ENCODE measurements at regions not wholly inside any gene's neighbourhood (a gene's known extent, or its start where the extent isn't known, plus 50 kb on each side); places are given as distances from the start of the nearest gene placed in this dataset.
A peak's percentile ranks its signal among the peaks of the same experiment; 100 is the strongest.

DNA sequence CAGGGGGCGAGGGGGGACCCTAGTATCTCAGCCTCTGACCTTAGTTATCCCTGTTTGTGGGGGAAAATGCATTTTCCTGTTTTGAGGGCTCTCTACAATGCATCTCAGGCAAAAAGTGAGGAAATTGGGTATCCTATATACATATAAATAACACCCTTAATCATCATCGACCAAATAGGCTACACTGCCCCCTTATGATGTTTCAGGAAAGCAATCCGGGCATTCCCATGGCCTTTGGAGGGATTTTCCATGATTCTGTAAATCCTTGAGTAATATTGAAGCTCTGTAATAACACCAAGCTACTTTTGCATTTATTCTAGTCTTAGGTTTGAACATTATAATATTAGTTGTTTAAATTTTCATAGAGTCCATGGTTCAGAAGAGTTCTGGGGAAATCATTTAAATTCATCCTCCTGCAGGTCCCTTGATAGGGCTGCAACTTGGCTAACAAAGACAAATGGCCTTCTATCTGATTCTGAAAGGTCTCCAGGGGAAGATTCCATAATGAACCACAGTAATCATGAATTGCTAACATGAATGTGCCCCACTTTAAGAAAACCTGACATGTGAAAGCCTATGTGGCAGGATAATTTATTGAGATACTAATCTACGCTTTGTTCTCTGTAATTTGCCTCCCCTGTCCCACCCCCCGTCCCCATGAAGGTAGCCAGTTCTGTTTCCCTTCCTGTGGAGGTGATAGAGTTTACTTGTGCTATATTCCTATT is 91.5 kb upstream of the SCOC start:
- no peak overlapping the region for H3K4me3 ChIP-seq (ENCODE audit: low read length in 2 of 2)
- no peaks in the 10 kb centered on the region for H3K27me3 ChIP-seq (ENCODE audit: control insufficient read depth in 1 of 2, insufficient read depth in 2 of 2, low read length in 2 of 2)
- H3K27ac ChIP-seq (ENCODE audit: low read length), result no peak overlapping the region
- no peak overlapping the region for H3K9ac ChIP-seq (ENCODE audit: low read length in 2 of 2)
- H3K9me3 ChIP-seq (ENCODE audit: control insufficient read depth in 2 of 2, low read length in 2 of 2), result no peaks in the 10 kb centered on the region
- H3K4me1 ChIP-seq (ENCODE audit: control insufficient read depth, insufficient read depth, low read length), result no peaks in the 10 kb centered on the region
- no peaks in the 10 kb centered on the region for H3K36me3 ChIP-seq (ENCODE audit: control insufficient read depth in 2 of 2, insufficient read depth in 2 of 2, low read length in 2 of 2)

GRCh38 chr4:140277576-140277975 is 95.9 kb upstream of the SCOC start:
- Histone ChIP-seq H3K27me3 (ENCODE audit: control insufficient read depth in 1 of 2, insufficient read depth in 2 of 2, low read length in 2 of 2) (no peaks in the 10 kb centered on the region), H3K36me3 (ENCODE audit: control insufficient read depth in 2 of 2, insufficient read depth in 2 of 2, low read length in 2 of 2) (no peaks in the 10 kb centered on the region), H3K4me1 (ENCODE audit: control insufficient read depth, insufficient read depth, low read length) (no peaks in the 10 kb centered on the region), H3K9me3 (ENCODE audit: control insufficient read depth in 2 of 2, low read length in 2 of 2) (no peaks in the 10 kb centered on the region), H3K27ac (ENCODE audit: low read length) (no peak overlapping the region), H3K9ac (ENCODE audit: low read length in 2 of 2) (no peak overlapping the region), H3K4me3 (ENCODE audit: low read length in 2 of 2) (no peak overlapping the region)

- Histone ChIP-seq H3K4me1 (ENCODE audit: control insufficient read depth, insufficient read depth, low read length) (no peaks in the 10 kb centered on the region), H3K36me3 (ENCODE audit: control insufficient read depth in 2 of 2, insufficient read depth in 2 of 2, low read length in 2 of 2) (no peaks in the 10 kb centered on the region)
Observed at GRCh38 chr4:140271553-140271952, 101.9 kb upstream of the SCOC start.

DNA sequence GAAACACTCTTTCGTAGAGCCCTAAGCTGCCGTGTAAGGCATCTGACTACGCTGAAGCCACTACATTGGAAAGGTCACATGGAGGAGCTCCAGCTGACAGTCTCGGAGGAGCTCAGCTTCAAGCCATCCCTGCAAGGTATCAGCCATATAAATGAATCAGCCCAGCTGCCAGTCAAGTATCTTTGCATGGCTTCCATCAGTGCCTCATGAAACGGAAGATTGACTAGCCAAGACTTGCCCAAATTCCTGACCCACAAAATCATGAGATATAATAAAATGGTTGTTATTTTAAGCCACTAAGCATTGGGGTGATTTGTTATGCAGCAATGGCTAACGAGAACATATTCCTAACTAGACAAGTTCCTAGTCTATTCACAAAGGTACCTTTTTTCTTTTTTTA is 104.1 kb upstream of the SCOC start:
- Histone ChIP-seq H3K9ac (ENCODE audit: low read length in 2 of 2) (no peak overlapping the region), H3K36me3 (ENCODE audit: control insufficient read depth in 2 of 2, insufficient read depth in 2 of 2, low read length in 2 of 2) (no peaks in the 10 kb centered on the region), H3K27ac (ENCODE audit: low read length) (no peak overlapping the region), H3K4me1 (ENCODE audit: control insufficient read depth, insufficient read depth, low read length) (no peaks in the 10 kb centered on the region), H3K27me3 (ENCODE audit: control insufficient read depth in 1 of 2, insufficient read depth in 2 of 2, low read length in 2 of 2) (no peaks in the 10 kb centered on the region), H3K4me3 (ENCODE audit: low read length in 2 of 2) (no peak overlapping the region), H3K9me3 (ENCODE audit: control insufficient read depth in 2 of 2, low read length in 2 of 2) (no peaks in the 10 kb centered on the region)

More at GRCh38 chr4:140271553-140271952, 101.9 kb upstream of the SCOC start:
- Histone ChIP-seq H3K27ac (ENCODE audit: low read length) (no peak overlapping the region), H3K27me3 (ENCODE audit: control insufficient read depth in 1 of 2, insufficient read depth in 2 of 2, low read length in 2 of 2) (no peaks in the 10 kb centered on the region), H3K4me3 (ENCODE audit: low read length in 2 of 2) (no peak overlapping the region), H3K9ac (ENCODE audit: low read length in 2 of 2) (no peak overlapping the region), H3K9me3 (ENCODE audit: control insufficient read depth in 2 of 2, low read length in 2 of 2) (no peaks in the 10 kb centered on the region)

GRCh38 chr4:140268186-140268841 is 105.1 kb upstream of the SCOC start:
- no peak overlapping the region for H3K4me3 ChIP-seq (ENCODE audit: low read length in 2 of 2)
- no peaks in the 10 kb centered on the region for H3K36me3 ChIP-seq (ENCODE audit: control insufficient read depth in 2 of 2, insufficient read depth in 2 of 2, low read length in 2 of 2)
- no peaks in the 10 kb centered on the region for H3K4me1 ChIP-seq (ENCODE audit: control insufficient read depth, insufficient read depth, low read length)
- H3K27ac ChIP-seq (ENCODE audit: low read length), result no peak overlapping the region
- H3K27me3 ChIP-seq (ENCODE audit: control insufficient read depth in 1 of 2, insufficient read depth in 2 of 2, low read length in 2 of 2), result no peaks in the 10 kb centered on the region
- no peak overlapping the region for H3K9ac ChIP-seq (ENCODE audit: low read length in 2 of 2)
- no peaks in the 10 kb centered on the region for H3K9me3 ChIP-seq (ENCODE audit: control insufficient read depth in 2 of 2, low read length in 2 of 2)

DNA sequence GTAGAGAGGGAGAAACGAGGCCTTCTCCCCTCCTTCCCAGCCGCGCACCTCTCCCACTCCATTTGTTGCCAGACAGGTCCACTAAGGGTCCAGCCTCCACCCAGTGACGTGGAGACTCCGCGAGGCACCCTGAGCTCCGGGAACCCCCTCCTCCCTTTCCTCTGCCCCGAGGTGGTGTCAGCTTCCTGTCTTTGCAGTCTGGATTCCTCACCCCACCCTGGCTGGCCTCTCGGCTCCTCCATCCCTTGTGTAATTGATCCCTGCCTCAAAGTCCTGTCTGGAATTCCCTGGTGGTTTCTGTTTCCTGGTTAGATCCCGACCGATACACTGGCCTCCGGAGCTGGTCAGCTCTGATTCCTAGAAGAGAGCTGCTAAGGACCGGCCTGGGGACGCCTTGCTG is 105.9 kb upstream of the SCOC start:
- no peaks in the 10 kb centered on the region for H3K27me3 ChIP-seq (ENCODE audit: control insufficient read depth in 1 of 2, insufficient read depth in 2 of 2, low read length in 2 of 2)
- no peak overlapping the region for H3K27ac ChIP-seq (ENCODE audit: low read length)
- no peak overlapping the region for H3K4me3 ChIP-seq (ENCODE audit: low read length in 2 of 2)
- H3K4me1 ChIP-seq (ENCODE audit: control insufficient read depth, insufficient read depth, low read length), result no peaks in the 10 kb centered on the region
- no peak overlapping the region for H3K9ac ChIP-seq (ENCODE audit: low read length in 2 of 2)
- H3K36me3 ChIP-seq (ENCODE audit: control insufficient read depth in 2 of 2, insufficient read depth in 2 of 2, low read length in 2 of 2), result no peaks in the 10 kb centered on the region
- no peaks in the 10 kb centered on the region for H3K9me3 ChIP-seq (ENCODE audit: control insufficient read depth in 2 of 2, low read length in 2 of 2)

DNA sequence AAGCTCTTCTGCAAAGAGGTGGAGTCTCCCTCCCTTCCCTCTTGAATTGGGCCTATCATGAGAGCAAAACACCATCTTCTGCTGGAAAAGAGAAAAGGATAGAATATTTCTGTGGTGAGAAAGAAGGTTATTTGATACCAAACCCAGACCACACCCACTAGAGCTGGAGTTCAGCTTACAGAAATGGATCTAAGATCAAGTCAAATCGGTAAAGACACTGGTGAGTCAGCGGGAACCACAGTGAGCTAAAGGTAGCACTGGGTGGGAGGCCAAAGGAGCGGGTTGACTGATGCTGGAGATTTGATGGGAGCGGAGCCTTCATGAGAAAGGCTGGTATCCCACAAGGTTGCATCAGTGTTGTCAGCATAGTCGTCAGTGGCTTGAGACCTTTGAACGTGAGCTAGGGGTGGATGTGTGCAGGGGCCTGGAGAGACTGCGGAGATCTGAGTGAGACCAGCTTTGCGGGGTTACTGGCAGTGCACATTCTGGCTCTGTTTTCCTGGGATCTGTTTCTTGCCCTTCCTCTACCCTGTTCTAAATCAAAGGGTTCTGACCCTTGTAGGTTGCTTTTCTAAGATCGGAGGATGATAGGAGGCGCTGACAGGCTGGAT is 106.4 kb upstream of the SCOC start:
- Histone ChIP-seq H3K9ac (ENCODE audit: low read length in 2 of 2) (no peak overlapping the region), H3K27ac (ENCODE audit: low read length) (no peak overlapping the region), H3K9me3 (ENCODE audit: control insufficient read depth in 2 of 2, low read length in 2 of 2) (no peaks in the 10 kb centered on the region), H3K36me3 (ENCODE audit: control insufficient read depth in 2 of 2, insufficient read depth in 2 of 2, low read length in 2 of 2) (no peaks in the 10 kb centered on the region), H3K4me3 (ENCODE audit: low read length in 2 of 2) (no peak overlapping the region), H3K4me1 (ENCODE audit: control insufficient read depth, insufficient read depth, low read length) (no peaks in the 10 kb centered on the region), H3K27me3 (ENCODE audit: control insufficient read depth in 1 of 2, insufficient read depth in 2 of 2, low read length in 2 of 2) (no peaks in the 10 kb centered on the region)

GRCh38 chr4:140260227-140260626 is 106.2 kb upstream of the MAML3 start:
- Histone ChIP-seq H3K36me3 (ENCODE audit: control insufficient read depth in 2 of 2, insufficient read depth in 2 of 2, low read length in 2 of 2) (no peaks in the 10 kb centered on the region), H3K9ac (ENCODE audit: low read length in 2 of 2) (no peak overlapping the region), H3K27ac (ENCODE audit: low read length) (no peak overlapping the region), H3K4me3 (ENCODE audit: low read length in 2 of 2) (no peak overlapping the region), H3K9me3 (ENCODE audit: control insufficient read depth in 2 of 2, low read length in 2 of 2) (no peaks in the 10 kb centered on the region), H3K4me1 (ENCODE audit: control insufficient read depth, insufficient read depth, low read length) (peaks cover 13% of the 10 kb centered on the region), H3K27me3 (ENCODE audit: control insufficient read depth in 1 of 2, insufficient read depth in 2 of 2, low read length in 2 of 2) (peaks cover 0 to 2% of the 10 kb centered on the region in 2 donors)

- peaks cover 16% of the 10 kb centered on the region for H3K4me1 ChIP-seq (ENCODE audit: control insufficient read depth, insufficient read depth, low read length)
Observed at GRCh38 chr4:140258476-140258875, 104.5 kb upstream of the MAML3 start.

DNA sequence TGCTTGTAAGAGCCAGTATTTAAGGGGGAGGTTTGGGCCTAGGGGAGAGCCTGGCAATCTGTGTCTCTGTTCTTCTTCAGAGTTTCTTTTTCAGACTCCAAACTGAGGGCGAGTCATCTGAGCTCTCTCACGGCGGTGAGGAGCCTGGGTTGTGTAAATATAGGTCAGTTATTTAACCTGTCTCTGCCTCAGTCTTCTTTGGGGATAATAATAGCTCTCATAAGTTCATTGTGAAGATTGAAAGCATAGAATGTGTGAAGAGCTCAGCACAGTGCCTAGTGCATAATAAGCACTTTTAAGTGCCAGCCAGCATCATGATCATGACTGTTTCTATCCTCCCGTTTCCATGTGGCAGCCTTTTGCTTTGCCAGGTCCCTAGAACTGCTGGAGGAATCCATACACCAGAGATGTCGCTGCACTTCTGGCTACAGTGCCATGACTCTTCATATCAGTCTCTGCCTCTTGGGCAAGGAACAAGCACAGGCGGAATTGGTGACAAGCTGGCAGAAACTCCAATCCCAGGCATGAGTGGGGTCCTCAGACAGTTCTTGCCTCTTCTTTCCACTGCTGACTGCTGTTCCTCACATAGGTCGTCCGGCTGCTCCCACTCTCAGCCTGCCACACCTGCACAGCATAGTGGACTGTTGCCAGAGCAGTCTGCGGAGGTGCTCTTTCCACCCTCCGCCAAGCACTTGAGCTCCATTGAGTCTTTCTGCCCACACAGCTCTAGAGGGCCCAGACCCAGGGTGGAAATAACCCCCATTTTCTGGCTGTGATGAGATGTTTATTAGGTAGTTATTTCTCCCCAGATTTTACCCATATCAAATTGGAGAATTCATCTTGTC is 103.7 kb upstream of the MAML3 start:
- Histone ChIP-seq H3K4me1 (ENCODE audit: control insufficient read depth, insufficient read depth, low read length) (peaks cover 22% of the 10 kb centered on the region), H3K36me3 (ENCODE audit: control insufficient read depth in 2 of 2, insufficient read depth in 2 of 2, low read length in 2 of 2) (no peaks in the 10 kb centered on the region), H3K27me3 (ENCODE audit: control insufficient read depth in 1 of 2, insufficient read depth in 2 of 2, low read length in 2 of 2) (peaks cover 0 to 2% of the 10 kb centered on the region in 2 donors), H3K27ac (ENCODE audit: low read length) (peak overlapping the region; percentile 67), H3K9me3 (ENCODE audit: control insufficient read depth in 2 of 2, low read length in 2 of 2) (no peaks in the 10 kb centered on the region), H3K4me3 (ENCODE audit: low read length in 2 of 2) (peak overlapping the region; percentile 0 to 15), H3K9ac (ENCODE audit: low read length in 2 of 2) (peak overlapping the region in 1 of 2 donors; percentile 5)

More at GRCh38 chr4:140258476-140258875, 104.5 kb upstream of the MAML3 start:
- H3K36me3 ChIP-seq (ENCODE audit: control insufficient read depth in 2 of 2, insufficient read depth in 2 of 2, low read length in 2 of 2), result no peaks in the 10 kb centered on the region
- H3K27ac ChIP-seq (ENCODE audit: low read length), result no peak overlapping the region
- H3K9ac ChIP-seq (ENCODE audit: low read length in 2 of 2), result no peak overlapping the region
- no peaks in the 10 kb centered on the region for H3K9me3 ChIP-seq (ENCODE audit: control insufficient read depth in 2 of 2, low read length in 2 of 2)
- H3K4me3 ChIP-seq (ENCODE audit: low read length in 2 of 2), result no peak overlapping the region
- H3K27me3 ChIP-seq (ENCODE audit: control insufficient read depth in 1 of 2, insufficient read depth in 2 of 2, low read length in 2 of 2), result peaks cover 0 to 2% of the 10 kb centered on the region in 2 donors

Measured in stomach smooth muscle (tissue), 2 donors.